Dendritic cell treated with granulocyte-macrophage colony-stimulating factor and Interleukin-4, amounts not matched to agents 40 ng/mL and 50 ng/mL, for 4 days (primary cell): ENCODE measurements at regions not wholly inside any gene's neighbourhood (a gene's known extent, or its start where the extent isn't known, plus 50 kb on each side); places are given as distances from the start of the nearest gene placed in this dataset.
"Not testable (repeated sequence)": the region's sequence is repeated elsewhere in the genome, so short reads cannot be mapped to it uniquely, and the experiment has no call there.

ENCODE experiments used
- H3K27ac Mint-ChIP-seq: one replicate; pipeline ENCODE4 v1.8.0; 2022; ENCODE audit warnings: mild to moderate bottlenecking, mixed read lengths
- H3K27me3 Mint-ChIP-seq: one replicate; pipeline ENCODE4 v1.8.0; 2022; ENCODE audit warnings: mild to moderate bottlenecking, mixed read lengths
- H3K36me3 Mint-ChIP-seq: one replicate; pipeline ENCODE4 v1.8.0; 2022; ENCODE audit warnings: low read depth, mixed read lengths
- H3K4me1 Mint-ChIP-seq: one replicate; pipeline ENCODE4 v1.8.0; 2022; ENCODE audit warnings: low read depth, mixed read lengths
- H3K4me3 Mint-ChIP-seq: one replicate; pipeline ENCODE4 v1.8.0; 2022; ENCODE audit warnings: mild to moderate bottlenecking, moderate library complexity, mixed read lengths
- H3K9me3 Mint-ChIP-seq: one replicate; pipeline ENCODE4 v1.8.0; 2022; ENCODE audit warnings: mixed read lengths
- intact Hi-C: fragments of 100-400 bp; cut with micrococcal nuclease; formaldehyde crosslinking; loops from one replicate; pipeline ENCODE4 v1.15.0; 2022

- peaks cover 35% of the 10 kb centered on the region for H3K27me3 Mint-ChIP-seq
- H3K4me3 Mint-ChIP-seq = no peak overlapping the region
- H3K4me1 Mint-ChIP-seq = no peaks in the 10 kb centered on the region
- H3K9me3 Mint-ChIP-seq = no peaks in the 10 kb centered on the region
- no peaks in the 10 kb centered on the region for H3K36me3 Mint-ChIP-seq
- intact Hi-C loops = no loop called here
- no peak overlapping the region for H3K27ac Mint-ChIP-seq
Observed at GRCh38 chr22:45088576-45088975, 75.1 kb upstream of the NUP50 start.

DNA sequence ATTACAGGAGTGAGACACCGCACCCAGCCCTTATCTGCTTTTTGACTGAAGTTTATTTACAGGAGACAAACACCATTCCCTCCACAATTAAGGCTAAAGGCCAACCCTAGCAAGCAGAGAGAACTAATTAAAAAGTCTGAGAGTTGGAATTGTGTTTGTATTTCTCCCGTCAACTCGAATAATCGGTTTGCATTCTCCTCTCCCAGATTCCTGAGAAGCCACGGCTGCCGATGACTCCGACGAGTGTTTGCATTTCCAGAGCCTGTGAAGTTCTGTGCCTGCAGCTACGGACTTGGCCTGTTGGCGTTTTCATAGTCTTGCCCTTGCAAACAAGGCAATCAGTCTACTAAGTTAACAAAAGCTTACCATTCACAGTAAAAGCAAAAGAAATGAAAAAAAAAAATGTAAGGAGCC, 73.2 kb upstream of the NUP50 start:
- H3K27me3 Mint-ChIP-seq = peaks cover 43% of the 10 kb centered on the region
- H3K9me3 Mint-ChIP-seq = no peaks in the 10 kb centered on the region
- H3K36me3 Mint-ChIP-seq = no peaks in the 10 kb centered on the region
- no peaks in the 10 kb centered on the region for H3K4me1 Mint-ChIP-seq
- no peak overlapping the region for H3K27ac Mint-ChIP-seq
- intact Hi-C loops = no loop called here
- H3K4me3 Mint-ChIP-seq = no peak overlapping the region

DNA sequence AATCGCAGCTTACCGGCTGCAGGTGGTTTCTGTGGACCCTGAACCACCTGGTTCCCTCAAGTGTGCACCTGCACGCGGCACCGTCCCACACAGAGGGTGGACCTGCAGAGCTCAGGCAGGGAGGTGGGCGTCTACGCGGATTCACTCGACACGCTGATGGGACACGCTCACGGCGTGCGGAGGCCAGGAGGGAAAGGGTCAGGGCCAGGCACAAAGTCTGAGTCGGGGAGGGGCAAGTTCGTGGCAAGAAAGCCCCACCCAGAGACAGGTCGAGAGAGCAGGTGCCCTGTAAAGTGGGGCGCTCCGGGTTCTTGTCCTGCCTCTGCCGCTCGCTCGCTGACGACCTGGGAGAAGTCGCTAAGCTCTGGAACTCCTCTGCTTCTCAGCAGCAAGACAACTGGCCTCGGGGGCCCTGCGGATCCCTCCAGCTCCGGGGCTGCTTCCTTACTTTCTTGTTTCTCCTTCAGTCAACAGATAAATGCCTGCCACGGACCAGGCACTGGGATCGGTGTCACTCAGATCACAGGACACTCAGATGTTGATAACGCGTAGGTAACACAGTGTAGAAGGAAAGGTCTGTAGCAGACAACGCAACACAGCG, 72.4 kb upstream of the NUP50 start:
- peaks cover 5% of the 10 kb centered on the region for H3K4me1 Mint-ChIP-seq
- no peaks in the 10 kb centered on the region for H3K9me3 Mint-ChIP-seq
- H3K4me3 Mint-ChIP-seq = no peak overlapping the region
- no peak overlapping the region for H3K27ac Mint-ChIP-seq
- intact Hi-C loops = no loop called here
- no peaks in the 10 kb centered on the region for H3K36me3 Mint-ChIP-seq
- H3K27me3 Mint-ChIP-seq = peaks cover 47% of the 10 kb centered on the region

DNA sequence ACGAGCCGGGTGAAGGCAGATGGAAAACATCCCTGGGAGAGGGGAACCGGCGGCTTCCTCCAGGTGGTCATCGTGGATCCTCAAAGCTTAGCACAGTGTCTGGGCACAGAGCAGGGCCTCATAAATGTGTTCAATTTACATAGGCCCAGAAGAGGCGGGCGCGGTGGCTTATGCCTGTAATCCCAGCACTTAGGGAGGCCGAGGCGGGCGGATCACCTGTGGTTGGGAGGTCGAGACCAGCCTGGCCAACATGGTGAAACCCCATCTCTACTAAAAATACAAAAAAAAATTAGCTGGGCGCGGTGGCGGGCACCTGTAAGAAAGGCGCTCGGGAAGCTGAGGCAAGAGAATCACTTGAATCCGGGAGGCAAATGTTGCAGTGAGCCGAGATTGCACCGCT, 71.8 kb upstream of the NUP50 start:
- H3K4me3 Mint-ChIP-seq, H3K27ac Mint-ChIP-seq, H3K36me3 Mint-ChIP-seq, intact Hi-C loops, H3K4me1 Mint-ChIP-seq, H3K9me3 Mint-ChIP-seq: not testable (repeated sequence)
- peaks cover 46% of the 10 kb centered on the region for H3K27me3 Mint-ChIP-seq

DNA sequence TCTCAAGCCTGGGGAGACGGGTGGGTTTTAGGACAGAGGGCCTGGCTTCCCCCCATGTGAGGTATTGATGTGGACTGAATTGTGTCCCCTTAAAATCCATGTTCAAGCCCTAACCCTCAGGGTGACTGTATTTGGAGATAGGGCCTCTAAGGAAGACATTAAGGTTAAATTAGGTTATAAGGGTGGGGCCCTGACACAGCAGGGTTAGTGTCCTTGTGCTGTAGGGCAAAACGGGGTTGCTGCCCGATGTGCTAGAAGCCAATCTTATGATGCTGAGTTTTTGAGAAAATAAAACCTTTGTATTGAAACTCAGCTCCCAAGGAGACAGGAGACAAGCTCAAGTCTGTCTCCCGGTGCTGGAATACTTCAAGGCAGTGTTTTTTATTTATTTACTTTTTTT, 71.1 kb upstream of the NUP50 start:
- peaks cover 52% of the 10 kb centered on the region for H3K27me3 Mint-ChIP-seq
- intact Hi-C loops = no loop called here
- H3K27ac Mint-ChIP-seq = no peak overlapping the region
- no peaks in the 10 kb centered on the region for H3K9me3 Mint-ChIP-seq
- H3K4me3 Mint-ChIP-seq = no peak overlapping the region
- no peaks in the 10 kb centered on the region for H3K36me3 Mint-ChIP-seq
- peaks cover 8% of the 10 kb centered on the region for H3K4me1 Mint-ChIP-seq

GRCh38 chr22:45093609-45094008, 70.1 kb upstream of the NUP50 start:
- peaks cover 8% of the 10 kb centered on the region for H3K4me1 Mint-ChIP-seq
- intact Hi-C loops = no loop called here
- H3K9me3 Mint-ChIP-seq = no peaks in the 10 kb centered on the region
- H3K4me3 Mint-ChIP-seq = no peak overlapping the region
- H3K27me3 Mint-ChIP-seq = peaks cover 52% of the 10 kb centered on the region
- no peaks in the 10 kb centered on the region for H3K36me3 Mint-ChIP-seq
- H3K27ac Mint-ChIP-seq = no peak overlapping the region

DNA sequence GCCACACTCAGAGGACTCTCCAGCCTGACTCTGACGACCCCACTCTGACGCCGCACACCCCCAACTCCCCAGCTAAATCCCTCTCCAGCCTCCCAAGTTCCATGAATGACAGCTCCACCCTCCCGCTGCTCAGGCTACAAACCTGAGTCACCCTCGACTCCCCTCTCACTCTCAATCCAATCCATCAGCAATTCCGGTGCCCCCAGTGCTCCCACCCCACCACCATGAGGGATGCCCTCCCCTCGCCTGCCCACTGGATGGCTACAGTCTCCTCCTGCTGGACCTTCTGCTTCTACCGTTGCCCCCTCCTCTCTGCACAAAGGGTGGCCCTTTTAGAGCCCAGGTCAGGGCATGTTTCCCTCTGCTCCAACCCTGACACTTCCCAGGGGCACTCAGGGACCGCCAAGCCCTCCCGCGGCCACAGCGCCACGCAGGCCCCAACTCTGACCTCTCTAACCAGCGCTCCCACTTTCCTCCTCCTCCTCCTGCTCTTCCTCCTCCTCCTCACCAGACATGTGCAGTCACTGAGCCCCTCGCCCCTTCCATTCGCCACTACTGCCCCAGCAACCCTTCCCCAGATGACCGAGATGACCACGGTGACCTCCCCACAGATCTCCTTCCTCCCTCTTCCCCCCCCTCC, 69.5 kb upstream of the NUP50 start:
- Mint-ChIP-seq H3K9me3 (no peaks in the 10 kb centered on the region), H3K27me3 (peaks cover 49% of the 10 kb centered on the region), H3K27ac (no peak overlapping the region), H3K36me3 (no peaks in the 10 kb centered on the region), H3K4me1 (peaks cover 8% of the 10 kb centered on the region), H3K4me3 (no peak overlapping the region)
- intact Hi-C loops = no loop called here

GRCh38 chr22:45094825-45095224, 68.9 kb upstream of the NUP50 start:
- H3K27me3 Mint-ChIP-seq = peaks cover 49% of the 10 kb centered on the region
- H3K27ac Mint-ChIP-seq = no peak overlapping the region
- intact Hi-C loops = loop anchor here (5.0 kb wide), 1 partner anchor 118 kb away; no protein-coding TSS in a partner anchor
- peaks cover 13% of the 10 kb centered on the region for H3K4me1 Mint-ChIP-seq
- no peak overlapping the region for H3K4me3 Mint-ChIP-seq
- no peaks in the 10 kb centered on the region for H3K36me3 Mint-ChIP-seq
- H3K9me3 Mint-ChIP-seq = no peaks in the 10 kb centered on the region

DNA sequence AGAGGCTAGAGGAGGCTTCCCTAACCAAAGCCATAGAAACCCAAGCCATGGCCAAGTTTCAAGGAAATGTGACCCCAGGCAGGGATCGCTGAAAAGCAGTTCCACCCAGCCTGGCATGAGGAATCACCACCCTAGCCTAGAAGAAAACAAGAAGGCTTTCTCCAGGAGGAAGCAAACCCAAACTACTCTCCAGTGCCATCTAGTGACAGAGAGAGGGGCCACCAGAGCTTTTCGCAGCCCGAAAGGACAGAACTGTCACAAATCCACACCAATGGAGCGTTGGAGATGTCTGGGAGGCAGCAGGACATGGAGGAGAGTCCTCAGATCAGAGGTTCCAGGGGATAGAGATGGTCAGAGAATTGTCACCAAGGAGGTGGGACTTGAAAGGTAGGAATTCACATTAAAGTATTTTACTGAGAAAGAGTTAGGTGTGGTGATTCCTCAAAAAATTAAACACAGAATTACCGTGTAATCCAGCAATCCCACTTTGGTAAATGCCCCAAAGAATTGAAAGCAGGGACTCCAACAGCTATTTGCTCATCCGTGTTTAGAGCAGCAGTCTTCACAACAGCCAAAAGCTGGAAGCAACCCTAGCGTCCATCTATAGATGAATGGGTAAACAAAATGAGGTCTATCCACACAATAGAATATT, 67.3 kb upstream of the NUP50 start:
- Mint-ChIP-seq H3K4me3 (no peak overlapping the region), H3K27ac (no peak overlapping the region), H3K36me3 (no peaks in the 10 kb centered on the region), H3K9me3 (no peaks in the 10 kb centered on the region), H3K27me3 (peaks cover 38% of the 10 kb centered on the region), H3K4me1 (peaks cover 28% of the 10 kb centered on the region)
- intact Hi-C loops = loop anchor here (1.0 to 5.0 kb wide), 2 partner anchors 119 to 276 kb away; no protein-coding TSS in a partner anchor

GRCh38 chr22:45097061-45097460, 66.7 kb upstream of the NUP50 start:
- H3K4me3 Mint-ChIP-seq = no peak overlapping the region
- no peak overlapping the region for H3K27ac Mint-ChIP-seq
- no peaks in the 10 kb centered on the region for H3K36me3 Mint-ChIP-seq
- intact Hi-C loops = loop anchor here (5.0 kb wide), 1 partner anchor 120 kb away; no protein-coding TSS in a partner anchor
- H3K4me1 Mint-ChIP-seq = peaks cover 34% of the 10 kb centered on the region
- H3K27me3 Mint-ChIP-seq = peaks cover 34% of the 10 kb centered on the region
- no peaks in the 10 kb centered on the region for H3K9me3 Mint-ChIP-seq

GRCh38 chr22:45098056-45098455, 65.7 kb upstream of the NUP50 start:
- Mint-ChIP-seq H3K27me3 (peaks cover 34% of the 10 kb centered on the region), H3K27ac (no peak overlapping the region), H3K4me1 (peaks cover 44% of the 10 kb centered on the region), H3K9me3 (no peaks in the 10 kb centered on the region), H3K36me3 (no peaks in the 10 kb centered on the region), H3K4me3 (no peak overlapping the region)
- intact Hi-C loops = loop anchor here (5.0 kb wide), 1 partner anchor 121 kb away; no protein-coding TSS in a partner anchor

DNA sequence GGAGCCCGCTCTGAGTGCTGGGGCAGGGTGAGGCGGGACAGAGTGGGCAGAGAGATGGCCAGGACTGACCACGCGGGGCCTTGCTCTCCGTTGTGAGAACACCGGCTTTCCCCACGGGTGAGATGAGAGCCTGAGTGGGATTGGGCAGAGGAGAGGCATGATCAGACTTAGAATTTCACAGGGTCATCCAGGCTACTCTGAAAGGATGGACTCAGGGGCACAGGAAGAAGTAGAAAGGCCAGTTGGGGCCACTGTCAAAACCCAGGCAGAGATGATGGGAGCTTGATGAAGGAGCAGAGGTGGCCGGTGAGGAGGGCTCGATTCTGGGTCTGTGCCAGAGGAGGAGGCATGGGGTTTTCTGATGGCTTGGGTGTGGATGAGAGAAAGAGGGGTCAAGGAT, 63.8 kb upstream of the NUP50 start:
- peak overlapping the region; percentile 64 for H3K27ac Mint-ChIP-seq
- peaks cover 20% of the 10 kb centered on the region for H3K27me3 Mint-ChIP-seq
- no peak overlapping the region for H3K4me3 Mint-ChIP-seq
- no peaks in the 10 kb centered on the region for H3K36me3 Mint-ChIP-seq
- intact Hi-C loops = loop anchor here (5.0 kb wide), 3 partner anchors 67 to 142 kb away; partner anchors contain the start of gene KIAA0930
- H3K9me3 Mint-ChIP-seq = no peaks in the 10 kb centered on the region
- peaks cover 46% of the 10 kb centered on the region for H3K4me1 Mint-ChIP-seq

GRCh38 chr22:45101515-45102227, 62.1 kb upstream of the NUP50 start:
- Mint-ChIP-seq H3K27me3 (peaks cover 17% of the 10 kb centered on the region), H3K4me3 (no peak overlapping the region), H3K9me3 (no peaks in the 10 kb centered on the region), H3K27ac (no peak overlapping the region), H3K36me3 (no peaks in the 10 kb centered on the region), H3K4me1 (peaks cover 39% of the 10 kb centered on the region)
- intact Hi-C loops = loop anchor here (5.0 kb wide), 2 partner anchors 66 to 141 kb away; partner anchors contain the start of gene KIAA0930
